Left lung (tissue), 4 donors: ENCODE measurements at regions not wholly inside any gene's neighbourhood (a gene's known extent, or its start where the extent isn't known, plus 50 kb on each side); places are given as distances from the start of the nearest gene placed in this dataset.
A peak's percentile ranks its signal among the peaks of the same experiment; 100 is the strongest.
"Not testable (repeated sequence)": the region's sequence is repeated elsewhere in the genome, so short reads cannot be mapped to it uniquely, and the experiment has no call there.

Experiments used
- ATAC-seq: fragments of 200-7000 bp; cut with Tn5 transposase; one replicate; pipeline ENCODE4 v1.9.1; 2020; ENCODE audit warnings: moderate library complexity
- DNase-seq, 4 donors: peaks; one replicate each; pipeline ENCODE4 v3.0.0-alpha.2; 2013 to 2020
- H3K27ac ChIP-seq, 2 donors: fragments of 200-600 bp; sonication (generic) in 1 of 2; one replicate each; pipeline versions ENCODE4 v1.5.0 to v1.8.0; 2020 to 2021
- H3K27me3 ChIP-seq, 2 donors: fragments of 200-600 bp; sonication (generic) in 1 of 2; one replicate each; pipeline versions ENCODE4 v1.5.0 to v1.8.0; 2020 to 2021
- H3K36me3 ChIP-seq, 2 donors: fragments of 200-600 bp; sonication (generic) in 1 of 2; one replicate each; pipeline versions ENCODE4 v1.5.0 to v1.8.0; 2020 to 2021
- H3K4me1 ChIP-seq, 2 donors: fragments of 200-600 bp; one replicate each; pipeline ENCODE4 v1.8.0; 2021
- H3K4me3 ChIP-seq, 2 donors: fragments of 200-600 bp; sonication (generic) in 1 of 2; one replicate each; pipeline versions ENCODE4 v1.5.0 to v1.8.0; 2020 to 2021; ENCODE audit warnings: mild to moderate bottlenecking in 1 of 2
- H3K9me3 ChIP-seq, 2 donors: fragments of 200-600 bp; sonication (generic) in 1 of 2; one replicate each; pipeline versions ENCODE4 v1.5.0 to v1.8.0; 2020 to 2021
- CTCF ChIP-seq, 2 donors: fragments of 200-600 bp; sonication (generic) in 1 of 2; IDR thresholded peaks; one replicate each; pipeline versions ENCODE4 v1.5.0 to v1.8.0; 2021; ENCODE audit warnings: antibody characterized with exemption in 2 of 2
- intact Hi-C, 2 donors: fragments of 100-400 bp; cut with DNase I; formaldehyde crosslinking; loops; one replicate each; pipeline versions ENCODE4 v1.11.2 to v1.14.2; 2022
- donor health status: DM: no; HTN: yes; CAD: no.
- donor health status: DM: no; HTN: no; CAD: no.

- no peaks in the 10 kb centered on the region for H3K9me3 ChIP-seq
- no peak for ATAC-seq
- no peaks in the 10 kb centered on the region for H3K36me3 ChIP-seq
- no peaks in the 10 kb centered on the region for H3K4me1 ChIP-seq
- H3K27me3 ChIP-seq: no peaks in the 10 kb centered on the region
- TF ChIP-seq CTCF (IDR thresholded peaks at IDR 0.05): no peak
- no peak for DNase-seq
- intact Hi-C loops: no loop called here
- no peak overlapping the region for H3K27ac ChIP-seq
- H3K4me3 ChIP-seq: no peak overlapping the region
Observed at GRCh38 chr5:102678267-102679058, 76.6 kb upstream of the PAM start.

GRCh38 chr5:102681403-102681983 is 73.6 kb upstream of the PAM start:
- ATAC-seq (peak; percentile 96), DNase-seq (peak in 3 of 4 donors; percentile 63 to 82 (median 63))
- H3K9me3 ChIP-seq: no peaks in the 10 kb centered on the region
- peak; percentile 69 to 73 for TF ChIP-seq CTCF (IDR thresholded peaks at IDR 0.05)
- H3K36me3 ChIP-seq: no peaks in the 10 kb centered on the region
- no peak overlapping the region for H3K27ac ChIP-seq
- H3K4me3 ChIP-seq: no peak overlapping the region
- no peaks in the 10 kb centered on the region for H3K4me1 ChIP-seq
- intact Hi-C loops: no loop called here
- H3K27me3 ChIP-seq: no peaks in the 10 kb centered on the region

GRCh38 chr5:102682101-102682647 is 72.9 kb upstream of the PAM start:
- Histone ChIP-seq H3K27ac (no peak overlapping the region), H3K27me3 (no peaks in the 10 kb centered on the region), H3K4me3 (no peak overlapping the region), H3K4me1 (no peaks in the 10 kb centered on the region), H3K36me3 (no peaks in the 10 kb centered on the region), H3K9me3 (no peaks in the 10 kb centered on the region)
- intact Hi-C loops: no loop called here
- ATAC-seq: no peak
- TF ChIP-seq CTCF (IDR thresholded peaks at IDR 0.05): no peak
- no peak for DNase-seq

- DNase-seq, H3K9me3 ChIP-seq, H3K4me3 ChIP-seq, H3K4me1 ChIP-seq, intact Hi-C loops, ATAC-seq, H3K36me3 ChIP-seq, H3K27me3 ChIP-seq, H3K27ac ChIP-seq: not testable (repeated sequence)
Observed at GRCh38 chr5:102688076-102688475, 67.0 kb upstream of the PAM start.

GRCh38 chr5:102688581-102689342 is 66.3 kb upstream of the PAM start:
- DNase-seq, H3K27ac ChIP-seq, H3K4me1 ChIP-seq, ATAC-seq, H3K9me3 ChIP-seq, H3K36me3 ChIP-seq, intact Hi-C loops, H3K4me3 ChIP-seq, H3K27me3 ChIP-seq: not testable (repeated sequence)

GRCh38 chr5:102690910-102691309 is 64.2 kb upstream of the PAM start:
- no peak for TF ChIP-seq CTCF (IDR thresholded peaks at IDR 0.05)
- intact Hi-C loops: no loop called here
- H3K4me3 ChIP-seq: no peak overlapping the region
- no peak overlapping the region for H3K27ac ChIP-seq
- no peaks in the 10 kb centered on the region for H3K36me3 ChIP-seq
- ATAC-seq (no peak), DNase-seq (no peak)
- H3K4me1 ChIP-seq: no peaks in the 10 kb centered on the region
- no peaks in the 10 kb centered on the region for H3K27me3 ChIP-seq
- H3K9me3 ChIP-seq: peaks cover 0 to 2% of the 10 kb centered on the region in 2 donors
